Panc1 (cell line): ENCODE measurements at regions not wholly inside any gene's neighbourhood (a gene's known extent, or its start where the extent isn't known, plus 50 kb on each side); places are given as distances from the start of the nearest gene placed in this dataset.

ENCODE experiments used
- ATAC-seq: fragments of 200-7000 bp; cut with Tn5 transposase; 2 replicates; pipeline ENCODE4 v1.9.1; 2020; ENCODE audit warnings: mild to moderate bottlenecking, moderate library complexity
- BruUV-seq: library from RNA; stranded (reverse); fragments of 400-500 nt; replicated peaks from 2 replicates; lab custom pipeline; 2021; lab: Mats Ljungman, UMichigan
- CTCF ChIA-PET: fragments of 300-600 bp; sonication (Branson Sonifier 250); formaldehyde crosslinking; loops from one replicate; lab custom pipeline; 2022; ENCODE audit warnings: antibody characterized with exemption; lab: Charles Lee
- POLR2A ChIA-PET: fragments of 300-600 bp; sonication (Branson Sonifier 250); formaldehyde crosslinking; loops from one replicate; lab custom pipeline; 2022; ENCODE audit warnings: antibody characterized with exemption; lab: Charles Lee
- DNase-seq: peaks from one replicate; pipeline ENCODE4 v3.0.0-alpha.2; 2010; ENCODE audit warnings: low read depth, low spot score
- H3K27ac ChIP-seq: 2 replicates; pipeline ENCODE4 v1.5.1; 2011; ENCODE audit warnings: mild to moderate bottlenecking, low read length, inconsistent platforms
- H3K27me3 ChIP-seq: fragments of 200-500 bp; sonication (Bioruptor generic); 2 replicates; pipeline ENCODE4 v1.6.0; 2014; ENCODE audit warnings: low read length, inconsistent platforms; ENCODE audit not compliant: control insufficient read depth, insufficient read depth
- H3K36me3 ChIP-seq: fragments of 200-500 bp; sonication (Bioruptor generic); 2 replicates; pipeline ENCODE4 v1.5.1; 2014; ENCODE audit warnings: inconsistent platforms, mild to moderate bottlenecking, low read length, moderate library complexity; ENCODE audit not compliant: control insufficient read depth, insufficient read depth
- H3K4me1 ChIP-seq: 2 replicates; pipeline ENCODE4 v1.5.1; 2011; ENCODE audit warnings: inconsistent platforms, mild to moderate bottlenecking, low read length, moderate library complexity; ENCODE audit not compliant: control insufficient read depth, insufficient read depth
- H3K4me3 ChIP-seq, 2 experiments: 2 replicates each; pipeline ENCODE4 v1.5.1; 2011 to 2012; ENCODE audit warnings: low read depth in 2 of 2, low read length in 2 of 2, mild to moderate bottlenecking in 2 of 2, inconsistent platforms in 1 of 2, moderate library complexity in 1 of 2
- H3K9me3 ChIP-seq: fragments of 200-500 bp; sonication (Bioruptor generic); 2 replicates; pipeline ENCODE4 v1.5.1; 2014; ENCODE audit warnings: low read depth, mild to moderate bottlenecking, inconsistent platforms, low read length, moderate library complexity; ENCODE audit not compliant: control insufficient read depth, insufficient read depth
- CTCF ChIP-seq: fragments of 450-650 bp; IDR thresholded peaks from 2 replicates; pipeline ENCODE4 v1.5.1; 2017; ENCODE audit warnings: mild to moderate bottlenecking
- POLR2AphosphoS5 ChIP-seq: IDR thresholded peaks from 2 replicates; pipeline ENCODE4 v1.6.1; 2012; ENCODE audit warnings: mild to moderate bottlenecking, low read depth, low read length, moderate library complexity
- REST ChIP-seq, 2 experiments: IDR thresholded peaks; 2 replicates each; pipeline ENCODE4 v1.6.1; 2011 to 2012; ENCODE audit warnings: low read depth in 2 of 2, control low read depth in 1 of 2, low read length in 1 of 2, mild to moderate bottlenecking in 1 of 2, moderate library complexity in 1 of 2; ENCODE audit not compliant: insufficient read depth in 1 of 2
- SIN3A ChIP-seq: IDR thresholded peaks from 2 replicates; pipeline ENCODE4 v1.6.1; 2012; ENCODE audit warnings: low read depth, mild to moderate bottlenecking, low read length, moderate library complexity, borderline replicate concordance; ENCODE audit not compliant: insufficient read depth
- TCF7L2 ChIP-seq: IDR thresholded peaks from 2 replicates; pipeline ENCODE4 v1.6.1; 2011; ENCODE audit warnings: mild to moderate bottlenecking, low read depth, low read length, inconsistent platforms
- in situ Hi-C: cut with HindIII; loops from 2 replicates; pipeline ENCODE4 v1.10.0; 2016; ENCODE audit warnings: low sequenced_read_pairs, low pct_unique_long_range_greater_than_20kb
- intact Hi-C: fragments of 100-400 bp; cut with micrococcal nuclease; formaldehyde crosslinking; loops from one replicate; pipeline ENCODE4 v1.10.0; 2022; ENCODE audit not compliant: unreplicated experiment

DNA sequence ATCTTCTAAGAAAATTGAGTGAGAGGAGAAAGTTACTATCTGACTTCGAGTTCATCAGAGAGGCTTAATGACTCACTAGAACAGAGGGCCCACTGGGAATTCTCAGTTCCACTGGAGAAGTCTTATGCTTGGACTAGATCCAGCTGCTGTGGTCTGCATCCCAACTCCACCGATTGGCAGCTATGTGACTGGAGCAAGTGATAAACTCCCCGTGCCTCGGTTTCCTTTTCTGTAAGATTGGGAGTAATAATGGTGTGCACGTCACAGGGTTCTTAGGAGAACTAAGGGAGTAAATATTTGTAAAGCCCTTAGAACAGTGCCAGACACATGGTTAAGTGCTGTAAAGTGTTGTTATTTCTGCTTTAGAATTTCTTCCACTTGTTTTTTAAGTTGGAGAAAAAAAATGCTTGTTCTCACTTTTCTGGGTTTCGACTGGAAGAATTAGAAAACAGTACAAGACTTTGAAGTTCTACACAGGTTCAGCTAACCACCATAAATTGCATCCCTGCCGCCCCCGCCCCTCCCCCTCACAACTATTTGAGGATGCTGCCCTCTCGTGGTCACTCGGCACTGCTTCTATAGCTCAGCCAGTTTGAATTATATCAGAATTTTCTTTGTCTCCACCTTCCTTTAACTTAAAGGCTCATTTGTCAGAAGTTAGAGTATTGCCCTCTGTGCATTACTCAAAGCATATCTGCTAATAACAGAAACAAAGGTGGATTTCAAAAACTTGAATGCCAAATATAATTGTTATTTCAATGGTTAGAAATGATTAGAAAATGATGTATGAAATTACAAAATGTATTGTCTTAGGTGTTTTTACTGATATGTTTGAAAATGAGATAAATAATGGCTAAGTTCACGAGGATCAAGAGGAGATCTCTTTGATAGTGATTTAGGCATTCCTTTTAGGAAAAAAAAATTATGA is 95.0 kb upstream of the IFNGR1 start:
- Histone ChIP-seq H3K4me1 (no peaks in the 10 kb centered on the region), H3K27ac (no peak overlapping the region), H3K9me3 (no peaks in the 10 kb centered on the region), H3K4me3 (no peak overlapping the region), H3K36me3 (no peaks in the 10 kb centered on the region), H3K27me3 (peaks cover 2% of the 10 kb centered on the region; the same call in 1 of the 2 replicates)
- peak; percentile 90 for ATAC-seq
- intact Hi-C loops (loop anchor here (1.0 to 5.0 kb wide), 3 partner anchors 43 to 237 kb away; no protein-coding TSS in a partner anchor), in situ Hi-C loops (no loop called here)
- ChIA-PET POLR2A (no interaction called here), CTCF (interaction anchor here (0.6 to 1.2 kb wide), 8 partner anchors 12 to 346 kb away, joined by 3 to 13 read pairs (median 6); no protein-coding TSS in a partner anchor)
- TF ChIP-seq CTCF, result peak; percentile 87
- TF ChIP-seq POLR2AphosphoS5, result no peak
- BruUV-seq, result no TSS peak
- peak; percentile 12 for DNase-seq

- H3K9me3 ChIP-seq, result no peaks in the 10 kb centered on the region
- ChIA-PET CTCF (no interaction called here), POLR2A (no interaction called here)
- no peak overlapping the region for H3K4me3 ChIP-seq
- DNase-seq (no peak), ATAC-seq (no peak)
- no TSS peak for BruUV-seq
- H3K4me1 ChIP-seq, result no peaks in the 10 kb centered on the region
- peaks cover 2% of the 10 kb centered on the region; the same call in 1 of the 2 replicates for H3K27me3 ChIP-seq
- no peaks in the 10 kb centered on the region for H3K36me3 ChIP-seq
- intact Hi-C loops, result loop anchor here (5.0 kb wide), 2 partner anchors 221 to 236 kb away; no protein-coding TSS in a partner anchor
- no peak for TF ChIP-seq REST (IDR thresholded peaks at IDR 0.05; ENCODE audit: insufficient read depth in 1 of 2, low read depth in 2 of 2, low read length in 1 of 2)
- TF ChIP-seq SIN3A, result no peak
- TF ChIP-seq CTCF, result no peak
- TF ChIP-seq TCF7L2, result no peak
- no peak for TF ChIP-seq POLR2AphosphoS5
- in situ Hi-C loops, result no loop called here
- H3K27ac ChIP-seq, result no peak overlapping the region
These were observed 94.0 kb upstream of the IFNGR1 start for GRCh38 chr6:137313211-137313610.
